Activated T-cell treated with anti-CD3 and anti-CD28 coated beads, Interleukin-2, amount 50 U/mL, for 24 hours (primary cell): ENCODE measurements at regions not wholly inside any gene's neighbourhood (a gene's known extent, or its start where the extent isn't known, plus 50 kb on each side); places are given as distances from the start of the nearest gene placed in this dataset.
"Not testable (repeated sequence)": the region's sequence is repeated elsewhere in the genome, so short reads cannot be mapped to it uniquely, and the experiment has no call there.

Experiments used
- DNase-seq: peaks from one replicate; pipeline ENCODE4 v3.0.0-alpha.2; 2020
- H3K27ac Mint-ChIP-seq: 2 replicates; pipeline ENCODE4 v1.8.0; 2020; ENCODE audit warnings: mild to moderate bottlenecking, mixed read lengths
- H3K27me3 Mint-ChIP-seq: 2 replicates; pipeline ENCODE4 v1.8.0; 2020; ENCODE audit warnings: mixed read lengths
- H3K36me3 Mint-ChIP-seq: 2 replicates; pipeline ENCODE4 v1.8.0; 2020; ENCODE audit warnings: low read depth, mixed read lengths
- H3K4me1 Mint-ChIP-seq: 2 replicates; pipeline ENCODE4 v1.8.0; 2020; ENCODE audit warnings: low read depth, mixed read lengths
- H3K4me3 Mint-ChIP-seq: 2 replicates; pipeline ENCODE4 v1.8.0; 2020; ENCODE audit warnings: mild to moderate bottlenecking, moderate library complexity, mixed read lengths
- H3K9me3 Mint-ChIP-seq: 2 replicates; pipeline ENCODE4 v1.8.0; 2020; ENCODE audit warnings: mixed read lengths

DNA sequence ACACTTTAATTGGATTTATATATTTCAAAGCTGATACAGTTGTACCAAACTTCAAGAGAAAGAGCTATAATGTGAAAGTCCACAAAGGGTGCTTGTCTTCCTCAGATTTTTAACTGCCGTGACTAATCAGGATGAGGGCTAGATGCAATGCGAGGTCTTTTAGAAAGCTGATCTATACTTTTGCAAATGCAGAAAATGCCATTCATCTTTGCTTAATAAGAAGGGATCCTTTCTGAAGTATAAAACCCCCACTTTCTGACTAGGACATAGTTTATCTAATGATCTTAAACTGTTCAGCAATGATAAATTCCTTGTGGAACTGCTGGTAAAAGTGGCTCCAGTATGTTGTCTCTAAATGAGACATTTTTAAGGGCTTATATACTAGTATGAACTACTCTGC, 102.7 kb upstream of the NGF start:
- Mint-ChIP-seq H3K9me3 (peaks cover 2% of the 10 kb centered on the region), H3K4me1 (no peaks in the 10 kb centered on the region), H3K27ac (no peak overlapping the region), H3K36me3 (no peaks in the 10 kb centered on the region), H3K27me3 (peaks cover 23% of the 10 kb centered on the region), H3K4me3 (no peak overlapping the region)
- no peak for DNase-seq

DNA sequence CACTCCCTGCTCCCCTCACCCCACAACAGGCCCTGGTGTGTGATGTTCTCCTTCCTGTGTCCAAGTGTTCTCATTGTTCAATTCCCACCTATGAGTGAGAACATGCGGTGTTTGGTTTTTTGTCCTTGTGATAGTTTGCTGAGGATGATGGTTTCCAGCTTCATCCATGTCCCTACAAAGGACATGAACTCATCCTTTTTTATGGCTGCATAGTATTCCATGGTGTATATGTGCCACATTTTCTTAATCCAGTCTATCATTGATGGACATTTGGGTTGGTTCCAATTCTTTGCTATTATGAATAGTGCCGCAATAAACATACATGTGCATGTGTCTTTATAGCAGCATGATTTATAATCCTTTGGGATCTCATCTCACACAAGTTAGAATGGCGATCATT, 101.5 kb upstream of the NGF start:
- not testable (repeated sequence) for H3K4me3 Mint-ChIP-seq, H3K27ac Mint-ChIP-seq, H3K4me1 Mint-ChIP-seq, DNase-seq, H3K9me3 Mint-ChIP-seq, H3K36me3 Mint-ChIP-seq
- peaks cover 23% of the 10 kb centered on the region for H3K27me3 Mint-ChIP-seq

DNA sequence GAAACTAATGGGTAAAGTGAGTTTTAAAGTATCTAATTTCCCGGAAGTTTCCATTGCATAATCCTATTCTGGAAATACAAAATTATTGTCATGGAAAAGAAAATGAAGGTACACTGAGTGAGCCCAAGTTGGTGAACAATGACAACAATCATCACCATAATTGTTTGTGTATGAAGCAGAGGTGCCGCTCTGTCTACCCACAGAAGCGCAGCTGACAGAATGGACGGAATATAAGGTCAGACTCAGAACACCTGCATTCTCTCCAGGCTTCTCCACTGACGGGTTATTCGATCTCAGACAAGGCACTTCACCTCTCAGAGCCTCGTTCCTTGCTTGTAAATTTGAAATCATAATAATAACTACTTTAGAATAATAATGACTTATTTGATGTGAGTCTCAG, 99.1 kb upstream of the NGF start:
- Mint-ChIP-seq H3K4me1 (no peaks in the 10 kb centered on the region), H3K36me3 (no peaks in the 10 kb centered on the region), H3K4me3 (no peak overlapping the region), H3K27ac (no peak overlapping the region), H3K27me3 (peaks cover 24% of the 10 kb centered on the region), H3K9me3 (peaks cover 2% of the 10 kb centered on the region)
- no peak for DNase-seq

DNA sequence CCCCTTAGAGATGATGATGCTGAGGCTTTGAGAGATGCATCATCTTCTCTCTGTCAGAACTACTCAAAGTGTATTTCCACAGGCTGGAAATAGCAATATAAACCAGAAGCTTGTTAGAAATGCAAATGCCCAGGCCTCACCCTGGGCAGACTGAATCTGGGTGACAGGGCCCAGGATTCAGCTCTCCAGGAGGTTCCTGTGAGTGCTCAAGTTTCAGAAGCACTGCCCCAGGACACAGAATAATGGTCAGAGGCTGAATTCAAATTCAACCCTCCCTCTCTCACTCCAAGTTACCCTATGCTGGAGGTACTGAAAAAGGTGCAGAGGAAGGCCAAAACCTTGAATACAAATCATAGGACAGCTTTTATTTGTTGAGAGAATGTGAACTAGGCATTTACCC, 98.5 kb upstream of the NGF start:
- Mint-ChIP-seq H3K27ac (no peak overlapping the region), H3K36me3 (no peaks in the 10 kb centered on the region), H3K4me1 (no peaks in the 10 kb centered on the region), H3K27me3 (peaks cover 19% of the 10 kb centered on the region), H3K9me3 (peaks cover 2% of the 10 kb centered on the region), H3K4me3 (no peak overlapping the region)
- no peak for DNase-seq

DNA sequence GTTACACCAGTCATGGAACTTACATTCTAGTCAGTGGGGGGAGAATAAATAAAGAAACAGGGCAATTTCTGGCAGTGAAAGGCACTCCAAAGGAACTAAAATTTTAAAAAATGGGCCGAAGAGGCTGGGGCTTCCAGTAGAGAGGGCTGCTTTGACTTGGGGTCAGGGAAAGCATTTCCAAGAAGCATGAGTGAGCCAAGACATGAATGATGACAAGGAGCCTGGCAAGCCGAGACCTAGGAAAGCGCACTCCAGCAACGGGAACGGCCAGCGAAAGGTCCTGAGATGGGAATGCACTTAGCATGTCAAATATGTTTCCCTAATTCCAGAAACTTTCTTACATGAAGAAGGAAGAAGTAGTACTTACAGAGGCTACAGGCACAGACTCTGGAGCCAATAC, 95.4 kb upstream of the NGF start:
- no peaks in the 10 kb centered on the region for H3K9me3 Mint-ChIP-seq
- no peak overlapping the region for H3K27ac Mint-ChIP-seq
- peaks cover 3% of the 10 kb centered on the region for H3K4me1 Mint-ChIP-seq
- H3K27me3 Mint-ChIP-seq, result peaks cover 15% of the 10 kb centered on the region
- no peaks in the 10 kb centered on the region for H3K36me3 Mint-ChIP-seq
- no peak for DNase-seq
- no peak overlapping the region for H3K4me3 Mint-ChIP-seq

DNA sequence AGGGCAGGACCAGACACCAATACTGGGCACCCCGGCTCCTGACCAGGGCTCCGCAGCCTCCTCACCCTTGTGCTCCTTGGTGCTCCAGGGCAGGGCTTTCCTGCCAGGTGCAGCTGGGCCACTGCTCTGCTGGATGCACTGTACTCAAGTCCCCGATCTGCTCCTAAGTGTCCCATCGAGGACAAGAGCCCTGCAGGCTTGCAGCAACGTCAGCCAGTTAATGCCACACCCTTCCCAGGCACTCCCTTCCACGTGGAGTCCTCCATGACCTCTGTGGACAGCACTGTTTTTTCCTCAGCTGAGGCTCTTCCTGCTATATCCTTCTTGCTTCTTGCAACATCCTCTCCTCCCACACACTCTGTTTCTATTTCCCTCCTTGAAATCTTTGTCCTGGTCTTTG, 94.0 kb upstream of the NGF start:
- Mint-ChIP-seq H3K4me3 (no peak overlapping the region), H3K27ac (no peak overlapping the region), H3K36me3 (no peaks in the 10 kb centered on the region), H3K4me1 (peaks cover 3% of the 10 kb centered on the region), H3K27me3 (peaks cover 25% of the 10 kb centered on the region), H3K9me3 (no peaks in the 10 kb centered on the region)
- DNase-seq, result no peak

DNA sequence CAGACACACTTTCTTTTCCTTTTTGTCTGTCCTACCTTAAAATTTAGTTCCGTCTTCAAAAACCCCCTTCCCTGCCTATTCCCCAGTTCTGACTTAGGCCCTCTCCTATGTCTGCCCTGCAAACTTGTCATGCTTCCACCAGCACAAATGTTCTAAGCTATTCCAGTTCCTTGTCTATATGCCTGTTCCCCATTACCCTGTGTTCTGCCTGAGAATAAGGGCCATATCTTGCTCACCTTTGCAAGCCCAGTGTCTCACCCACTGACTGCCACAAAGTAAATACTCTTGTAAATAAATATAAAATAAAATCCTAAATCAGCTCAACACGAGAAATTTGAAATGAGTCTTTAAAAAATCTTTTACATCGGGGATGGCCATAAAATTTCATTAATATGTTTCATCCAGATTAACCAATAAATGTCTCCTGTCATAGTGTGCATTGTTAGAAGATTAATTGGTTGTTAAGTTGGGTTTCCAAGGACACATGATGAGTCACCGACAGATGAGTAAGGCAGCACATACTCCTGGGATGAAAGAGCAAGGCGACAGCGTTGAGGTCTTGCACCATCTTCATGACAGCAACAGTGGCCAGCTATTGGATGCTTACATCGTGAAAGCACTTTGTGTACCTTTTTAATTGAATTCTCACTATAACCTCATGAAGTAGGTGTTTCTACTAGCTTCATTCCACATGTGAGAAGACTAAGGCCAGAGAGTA, 92.6 kb upstream of the NGF start:
- H3K27ac Mint-ChIP-seq, result no peak overlapping the region
- no peak overlapping the region for H3K4me3 Mint-ChIP-seq
- no peaks in the 10 kb centered on the region for H3K9me3 Mint-ChIP-seq
- no peak for DNase-seq
- H3K27me3 Mint-ChIP-seq, result peaks cover 35% of the 10 kb centered on the region
- H3K4me1 Mint-ChIP-seq, result peaks cover 3% of the 10 kb centered on the region
- H3K36me3 Mint-ChIP-seq, result no peaks in the 10 kb centered on the region

DNA sequence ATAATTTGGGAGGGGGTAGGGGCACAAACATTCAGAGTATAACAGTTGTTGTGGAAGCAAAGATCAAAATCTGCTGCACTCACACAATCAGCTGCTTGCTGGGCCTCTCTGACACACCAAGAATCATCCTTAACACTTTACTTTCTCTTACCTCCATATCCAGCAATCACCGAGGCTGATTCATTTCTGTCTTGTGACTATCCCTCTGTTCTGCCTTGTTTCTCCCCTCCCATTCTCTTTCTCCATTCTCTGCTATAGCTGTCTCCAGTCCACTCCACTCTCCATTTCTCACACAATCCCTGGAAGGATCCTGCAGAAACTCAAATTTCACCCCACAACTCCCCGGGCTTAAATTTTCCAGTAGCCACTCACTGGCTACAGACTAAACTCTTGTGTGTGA, 91.8 kb upstream of the NGF start:
- peaks cover 41% of the 10 kb centered on the region for H3K27me3 Mint-ChIP-seq
- H3K4me3 Mint-ChIP-seq, result no peak overlapping the region
- H3K9me3 Mint-ChIP-seq, result no peaks in the 10 kb centered on the region
- H3K27ac Mint-ChIP-seq, result no peak overlapping the region
- no peak for DNase-seq
- no peaks in the 10 kb centered on the region for H3K36me3 Mint-ChIP-seq
- peaks cover 3% of the 10 kb centered on the region for H3K4me1 Mint-ChIP-seq

DNA sequence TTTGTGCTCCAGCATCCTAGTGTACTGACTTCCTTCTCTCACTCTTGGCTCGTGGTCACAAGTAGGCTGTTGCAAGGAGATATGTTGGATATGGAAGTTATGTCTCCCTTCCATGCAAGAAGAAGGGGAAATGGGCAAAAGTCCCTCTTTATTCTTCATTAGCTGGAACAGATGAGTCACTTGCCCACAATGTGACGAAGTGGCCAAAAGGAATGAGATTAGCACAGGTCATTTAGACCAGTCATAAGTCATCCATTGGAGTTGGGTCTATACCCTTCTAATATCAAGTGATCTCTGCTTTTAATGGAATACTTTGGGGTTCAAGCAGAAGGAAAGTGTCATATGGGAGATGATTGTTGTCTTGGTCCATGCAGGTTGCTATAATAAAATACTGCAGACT, 91.2 kb upstream of the NGF start:
- Mint-ChIP-seq H3K4me3 (no peak overlapping the region), H3K27me3 (peaks cover 44% of the 10 kb centered on the region), H3K27ac (no peak overlapping the region), H3K9me3 (no peaks in the 10 kb centered on the region), H3K36me3 (no peaks in the 10 kb centered on the region), H3K4me1 (peaks cover 3% of the 10 kb centered on the region)
- DNase-seq, result no peak

DNA sequence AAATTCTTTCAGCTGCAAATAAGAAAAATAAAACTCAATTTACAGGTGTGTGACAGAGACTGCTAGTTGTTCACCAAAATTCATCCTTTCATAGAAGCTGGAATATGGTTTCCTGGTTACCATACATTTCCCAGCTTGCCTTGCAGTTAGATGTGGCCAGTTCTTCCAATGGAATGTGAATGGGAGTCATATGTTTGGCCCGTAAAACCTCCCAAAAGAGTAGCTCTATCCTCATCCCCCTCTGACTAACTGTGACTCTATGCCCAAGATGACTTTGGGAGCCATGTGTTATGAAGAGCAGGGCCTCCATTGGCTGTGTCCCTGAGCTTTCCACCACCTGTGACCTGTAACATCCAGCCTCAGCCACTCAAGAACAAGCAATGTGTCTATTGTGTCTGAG, 90.6 kb upstream of the NGF start:
- no peak for DNase-seq
- no peaks in the 10 kb centered on the region for H3K9me3 Mint-ChIP-seq
- H3K4me3 Mint-ChIP-seq, result no peak overlapping the region
- peaks cover 3% of the 10 kb centered on the region for H3K4me1 Mint-ChIP-seq
- peaks cover 49% of the 10 kb centered on the region for H3K27me3 Mint-ChIP-seq
- no peaks in the 10 kb centered on the region for H3K36me3 Mint-ChIP-seq
- H3K27ac Mint-ChIP-seq, result no peak overlapping the region

DNA sequence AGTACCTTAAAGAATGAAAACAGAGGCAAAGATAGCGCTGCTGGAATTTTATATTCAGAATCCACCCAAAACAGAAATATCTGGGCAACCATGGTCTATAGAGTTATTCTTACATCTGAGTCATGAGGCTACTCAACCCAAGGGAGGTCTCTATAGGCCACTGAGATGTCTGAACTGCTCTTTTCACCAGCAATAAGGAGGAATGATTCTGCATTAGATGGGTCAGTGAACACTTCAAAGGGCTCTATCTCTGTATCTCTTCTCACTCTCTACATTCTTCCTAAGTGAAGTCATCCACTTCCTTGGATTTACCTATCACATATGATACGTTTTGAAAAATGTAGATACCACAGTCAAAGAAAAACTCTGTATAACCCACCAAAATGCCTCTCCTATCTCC, 90.2 kb upstream of the NGF start:
- H3K4me1 Mint-ChIP-seq, result peaks cover 3% of the 10 kb centered on the region
- DNase-seq, result no peak
- no peaks in the 10 kb centered on the region for H3K9me3 Mint-ChIP-seq
- H3K36me3 Mint-ChIP-seq, result no peaks in the 10 kb centered on the region
- H3K27ac Mint-ChIP-seq, result no peak overlapping the region
- peaks cover 53% of the 10 kb centered on the region for H3K27me3 Mint-ChIP-seq
- no peak overlapping the region for H3K4me3 Mint-ChIP-seq

DNA sequence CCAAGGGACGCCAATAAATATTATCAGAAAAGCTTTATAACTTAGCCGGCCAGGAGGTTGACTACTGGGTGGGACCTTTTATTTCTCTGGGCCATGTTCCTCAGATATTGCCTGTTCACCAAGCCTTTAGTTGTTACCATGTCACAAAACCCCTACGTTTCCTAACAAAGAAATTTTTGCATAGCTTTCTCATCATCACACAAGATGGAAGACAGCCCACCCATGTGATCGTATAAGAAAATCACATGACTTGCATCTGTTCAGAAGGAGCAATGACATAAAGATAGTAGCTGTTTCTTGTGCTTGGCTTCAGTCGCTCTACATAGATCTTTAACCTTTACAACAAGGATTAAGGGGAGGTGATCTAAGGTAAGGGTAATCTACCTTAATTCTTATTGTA, 88.9 kb upstream of the NGF start:
- no peak overlapping the region for H3K27ac Mint-ChIP-seq
- peaks cover 57% of the 10 kb centered on the region for H3K27me3 Mint-ChIP-seq
- no peak for DNase-seq
- H3K4me3 Mint-ChIP-seq, result no peak overlapping the region
- H3K36me3 Mint-ChIP-seq, result no peaks in the 10 kb centered on the region
- H3K9me3 Mint-ChIP-seq, result no peaks in the 10 kb centered on the region
- H3K4me1 Mint-ChIP-seq, result peaks cover 3% of the 10 kb centered on the region

DNA sequence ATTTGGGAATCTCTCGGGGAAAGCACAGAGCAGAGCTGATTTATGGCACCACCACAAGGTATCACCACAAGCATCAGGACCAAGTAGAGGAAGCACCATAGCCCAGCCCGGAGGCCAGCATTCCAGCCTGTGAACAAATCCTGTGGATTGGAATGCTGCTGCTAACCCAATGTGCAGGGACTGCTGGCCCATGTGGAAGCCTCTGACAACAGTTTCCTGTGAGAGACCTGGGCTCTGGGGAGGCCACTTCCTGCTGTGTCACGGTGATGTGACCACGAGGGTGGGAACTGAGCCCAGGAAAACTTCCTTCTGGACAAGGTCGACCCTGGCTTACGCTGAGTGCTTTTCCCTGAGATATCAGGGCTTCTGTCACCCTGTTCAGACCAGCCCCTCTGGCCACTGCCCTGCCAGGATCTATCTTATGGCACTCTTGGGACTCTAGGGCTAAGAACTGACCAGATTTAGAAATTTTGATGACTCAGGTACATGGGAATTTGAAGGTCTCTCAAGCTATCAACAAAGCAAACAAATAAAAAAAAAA, 88.3 kb upstream of the NGF start:
- H3K36me3 Mint-ChIP-seq, result no peaks in the 10 kb centered on the region
- H3K4me1 Mint-ChIP-seq, result peaks cover 3% of the 10 kb centered on the region
- H3K4me3 Mint-ChIP-seq, result no peak overlapping the region
- no peak overlapping the region for H3K27ac Mint-ChIP-seq
- no peaks in the 10 kb centered on the region for H3K9me3 Mint-ChIP-seq
- DNase-seq, result no peak
- H3K27me3 Mint-ChIP-seq, result peaks cover 59% of the 10 kb centered on the region

DNA sequence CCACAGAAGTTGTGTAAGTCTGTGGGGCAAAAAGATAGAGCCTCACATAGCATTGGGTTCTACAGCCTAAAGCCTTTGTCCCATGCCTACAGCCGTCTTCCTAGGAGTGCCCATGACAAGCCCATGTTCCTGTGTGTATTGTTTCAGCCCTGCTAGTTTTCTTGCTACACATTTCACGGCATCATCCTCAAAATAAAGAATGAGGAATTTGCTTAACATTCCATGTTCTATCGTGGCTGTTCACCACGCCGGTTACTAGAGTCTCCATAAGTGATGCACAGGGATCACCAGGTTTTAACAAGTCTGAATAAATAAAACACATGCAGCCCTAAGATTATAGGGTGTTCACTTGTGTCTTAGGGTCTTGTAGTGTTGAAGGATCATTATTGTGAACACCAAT, 87.4 kb upstream of the NGF start:
- DNase-seq, result no peak
- Mint-ChIP-seq H3K27ac (no peak overlapping the region), H3K9me3 (no peaks in the 10 kb centered on the region), H3K4me3 (no peak overlapping the region), H3K4me1 (peaks cover 7% of the 10 kb centered on the region), H3K27me3 (peaks cover 59% of the 10 kb centered on the region), H3K36me3 (no peaks in the 10 kb centered on the region)

DNA sequence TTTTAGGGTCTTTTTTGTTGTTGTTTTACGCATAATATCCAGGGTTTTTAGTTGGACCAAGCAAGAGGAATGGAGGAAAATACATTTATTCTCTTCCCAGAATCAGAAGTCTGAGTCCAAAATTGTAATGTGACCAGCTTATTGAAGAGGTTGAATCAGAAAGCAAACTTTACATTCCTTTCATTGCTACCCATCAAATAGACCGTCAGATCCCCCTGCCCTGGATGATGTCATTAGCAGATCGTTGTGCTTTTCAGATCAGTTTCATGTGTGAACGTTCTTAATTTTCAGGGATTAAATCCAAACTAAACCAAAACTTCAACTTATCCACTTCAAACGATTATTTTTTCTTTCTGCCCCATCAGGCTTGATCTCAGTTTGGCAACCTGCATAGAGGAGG, 85.7 kb upstream of the NGF start:
- peaks cover 58% of the 10 kb centered on the region for H3K27me3 Mint-ChIP-seq
- H3K4me3 Mint-ChIP-seq, result no peak overlapping the region
- H3K36me3 Mint-ChIP-seq, result no peaks in the 10 kb centered on the region
- DNase-seq, result no peak
- H3K27ac Mint-ChIP-seq, result no peak overlapping the region
- H3K4me1 Mint-ChIP-seq, result peaks cover 13% of the 10 kb centered on the region
- no peaks in the 10 kb centered on the region for H3K9me3 Mint-ChIP-seq

DNA sequence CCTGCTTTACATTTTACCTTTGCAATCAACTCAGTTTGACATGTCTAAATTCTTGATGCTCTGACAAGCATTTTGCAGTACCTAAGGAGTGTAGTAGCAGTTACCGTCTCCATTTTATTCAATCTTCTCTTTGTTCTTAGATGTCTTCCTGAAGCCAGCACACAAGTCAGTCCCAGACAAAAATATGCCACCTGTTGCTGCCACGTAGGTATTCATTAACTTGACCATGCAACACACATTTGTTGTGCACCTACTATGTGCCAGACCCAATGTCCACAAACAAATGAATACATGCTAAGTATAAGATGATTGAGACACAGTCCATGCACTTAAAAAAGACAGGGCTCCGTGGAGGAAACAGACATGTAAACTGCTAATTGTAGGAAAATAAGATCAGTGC, 81.5 kb upstream of the NGF start:
- H3K27me3 Mint-ChIP-seq, result peaks cover 40% of the 10 kb centered on the region
- peaks cover 13% of the 10 kb centered on the region for H3K4me1 Mint-ChIP-seq
- no peak for DNase-seq

More for the DNA sequence above, 81.5 kb upstream of the NGF start:
- Mint-ChIP-seq H3K27ac (no peak overlapping the region), H3K36me3 (no peaks in the 10 kb centered on the region), H3K9me3 (peaks cover 4% of the 10 kb centered on the region), H3K4me3 (no peak overlapping the region)
